GM21447 (cell line): ENCODE measurements at regions not wholly inside any gene's neighbourhood (a gene's known extent, or its start where the extent isn't known, plus 50 kb on each side); places are given as distances from the start of the nearest gene placed in this dataset.
"Not testable (repeated sequence)": the region's sequence is repeated elsewhere in the genome, so short reads cannot be mapped to it uniquely, and the experiment has no call there.

Source experiments
- ATAC-seq: cut with Tn5 transposase; IDR thresholded peaks from one replicate; pipeline ENCODE4 v1.9.1; 2021; ENCODE audit not compliant: unreplicated experiment

DNA sequence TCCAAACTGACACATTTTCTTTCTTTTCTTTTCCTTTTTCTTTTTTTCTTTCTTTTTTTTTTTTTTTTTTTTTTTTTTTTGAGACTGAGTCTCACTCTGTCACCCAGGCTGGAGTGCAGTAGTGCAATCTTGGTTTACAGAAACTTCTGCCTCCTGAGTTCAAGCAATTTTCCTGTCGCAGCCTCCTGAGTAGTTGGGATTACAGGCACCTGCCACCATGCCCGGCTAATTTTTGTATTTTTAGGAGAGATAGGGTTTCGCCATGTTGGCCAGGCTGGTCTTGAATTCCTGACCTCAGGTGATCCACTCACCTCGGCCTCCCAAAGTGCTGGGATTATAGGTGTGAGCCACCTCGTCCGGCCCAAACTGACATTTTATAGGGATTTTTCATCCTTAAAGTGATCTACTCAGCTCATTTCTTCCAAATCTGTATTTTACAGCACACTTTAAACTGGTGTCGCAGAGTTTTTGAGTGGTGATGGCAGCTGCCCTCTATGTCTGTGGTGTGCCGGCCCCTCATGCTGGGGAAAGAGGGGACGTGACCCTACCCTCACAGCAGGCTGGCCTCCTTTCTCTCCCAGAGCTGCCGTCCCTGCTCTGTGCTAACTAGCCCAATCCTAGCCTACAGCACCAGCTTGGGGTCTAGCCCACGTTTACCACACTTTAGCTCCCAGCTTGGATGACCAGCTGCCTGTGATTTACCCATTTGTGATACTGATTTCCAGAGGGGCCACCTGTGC is 211.9 kb upstream of the HAAO start:
- ATAC-seq: not testable (repeated sequence)

DNA sequence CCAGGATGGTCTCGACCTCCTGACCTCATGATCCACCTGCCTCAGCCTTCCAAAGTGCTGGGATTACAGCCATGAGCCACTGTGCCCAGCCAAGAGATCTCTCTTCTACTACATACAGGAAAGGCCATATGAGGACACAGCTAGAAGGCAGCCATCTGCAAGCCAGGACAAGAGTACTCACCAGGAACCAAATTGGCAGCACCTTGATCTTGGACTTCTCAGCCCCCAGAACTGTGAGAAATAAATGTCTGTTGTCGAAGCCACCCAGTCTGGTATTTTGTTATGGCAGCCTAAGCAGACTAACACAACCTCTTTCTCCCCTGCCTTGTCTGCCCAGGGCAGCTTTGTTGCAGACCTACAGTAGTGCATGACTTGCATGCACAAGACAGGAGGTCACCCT is 211.3 kb upstream of the HAAO start:
- no peak for ATAC-seq

- no peak for ATAC-seq
Measured at GRCh38 chr2:43001787-43002468, 209.5 kb upstream of the HAAO start.

GRCh38 chr2:43001055-43001378 is 208.6 kb upstream of the HAAO start:
- no peak for ATAC-seq

DNA sequence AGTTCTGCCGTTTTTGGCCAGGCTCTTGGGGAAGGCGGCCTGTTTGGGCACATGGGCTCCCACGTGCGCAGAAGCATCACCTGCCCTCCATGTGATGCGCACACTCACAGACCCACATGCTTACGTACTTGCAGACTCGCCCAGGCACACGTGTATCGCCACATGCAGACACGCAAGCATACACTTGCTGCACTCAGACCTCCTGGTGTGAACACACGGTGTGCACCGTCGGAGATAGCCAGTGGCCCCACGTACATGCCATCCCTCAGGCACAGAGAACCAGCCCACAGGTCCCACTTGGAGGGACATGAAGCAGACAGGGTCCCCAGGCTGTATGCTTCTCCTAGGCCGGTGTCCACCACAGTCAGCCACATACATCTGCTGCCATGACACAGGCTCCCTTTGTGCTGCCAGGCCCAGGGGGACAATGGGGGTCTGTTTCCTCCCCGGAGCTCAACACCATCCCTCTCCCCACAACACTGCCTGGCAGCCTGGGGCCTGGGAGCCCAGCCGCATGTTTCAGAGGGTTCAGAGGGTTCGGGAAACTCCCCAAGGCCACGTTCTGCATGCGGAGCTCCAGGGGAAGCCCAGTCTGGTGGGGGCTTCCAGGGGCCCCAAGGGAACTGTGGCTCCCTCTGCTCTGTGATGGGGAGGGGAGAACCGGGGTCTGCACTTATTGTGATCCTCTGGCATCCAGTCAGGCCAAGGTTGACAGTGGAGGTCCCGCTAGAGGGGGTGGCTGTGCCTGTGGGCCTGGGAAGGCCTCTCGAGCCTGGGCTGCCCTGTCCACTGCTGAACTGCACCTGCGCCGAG is 208.1 kb upstream of the HAAO start:
- no peak for ATAC-seq

DNA sequence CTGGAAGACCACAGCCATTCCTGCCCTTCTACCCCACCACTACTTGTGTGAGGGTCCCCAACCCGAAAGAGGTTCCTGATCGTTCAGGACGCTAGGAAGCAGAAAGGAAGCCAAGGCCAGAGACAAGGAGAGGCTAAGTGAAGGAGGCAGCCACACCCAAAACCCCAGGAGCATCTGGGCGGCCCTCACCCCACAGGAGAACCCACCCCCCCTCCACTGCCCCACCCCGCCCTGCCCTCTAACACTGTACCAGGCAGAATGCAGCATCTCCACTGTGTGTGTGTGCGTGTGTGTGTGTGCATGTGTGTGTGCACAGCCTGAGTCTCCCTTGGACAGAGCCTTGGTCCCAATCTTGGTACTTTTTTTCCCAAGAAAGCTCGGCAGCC is 207.5 kb upstream of the HAAO start:
- ATAC-seq: no peak

GRCh38 chr2:42999391-42999841 is 207.0 kb upstream of the HAAO start:
- no peak for ATAC-seq

DNA sequence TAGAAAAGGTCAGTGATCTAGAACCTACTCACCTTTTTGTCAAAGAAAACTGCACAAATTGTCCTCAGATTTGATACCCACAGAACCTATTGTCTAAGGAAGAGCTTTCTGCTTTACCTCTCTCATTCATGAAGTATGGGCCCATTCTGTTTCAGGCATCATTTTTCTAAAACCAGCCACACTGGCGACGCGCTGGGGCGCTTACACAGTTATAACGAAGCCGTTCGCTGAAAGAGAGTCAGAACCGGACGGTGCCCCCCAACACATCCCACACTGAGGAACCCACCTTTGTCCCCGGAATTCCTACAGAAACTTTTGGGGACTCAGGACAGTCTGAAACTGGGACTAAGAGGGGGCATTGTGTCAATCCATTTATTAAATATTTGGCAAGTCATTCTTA is 206.3 kb upstream of the HAAO start:
- ATAC-seq: no peak

DNA sequence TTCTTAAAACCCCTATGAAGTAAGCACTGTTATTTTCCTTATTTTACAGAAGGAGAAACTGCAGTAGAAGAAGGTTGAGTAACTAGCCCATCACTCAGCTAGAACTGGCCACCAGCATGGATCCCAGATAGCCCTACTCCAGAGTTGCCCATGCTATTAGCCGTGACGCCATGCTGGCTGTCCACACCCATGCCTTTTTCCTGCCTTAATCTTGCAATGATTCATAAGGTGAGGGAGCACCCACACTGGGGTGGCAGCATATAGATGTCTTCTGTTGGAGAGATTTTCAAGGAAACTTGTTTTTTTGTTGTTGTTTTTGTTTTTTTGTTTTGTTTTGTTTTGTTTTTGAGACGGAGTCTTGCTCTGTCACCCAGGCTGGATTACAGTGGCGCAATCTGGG is 204.1 kb upstream of the HAAO start:
- ATAC-seq: no peak

DNA sequence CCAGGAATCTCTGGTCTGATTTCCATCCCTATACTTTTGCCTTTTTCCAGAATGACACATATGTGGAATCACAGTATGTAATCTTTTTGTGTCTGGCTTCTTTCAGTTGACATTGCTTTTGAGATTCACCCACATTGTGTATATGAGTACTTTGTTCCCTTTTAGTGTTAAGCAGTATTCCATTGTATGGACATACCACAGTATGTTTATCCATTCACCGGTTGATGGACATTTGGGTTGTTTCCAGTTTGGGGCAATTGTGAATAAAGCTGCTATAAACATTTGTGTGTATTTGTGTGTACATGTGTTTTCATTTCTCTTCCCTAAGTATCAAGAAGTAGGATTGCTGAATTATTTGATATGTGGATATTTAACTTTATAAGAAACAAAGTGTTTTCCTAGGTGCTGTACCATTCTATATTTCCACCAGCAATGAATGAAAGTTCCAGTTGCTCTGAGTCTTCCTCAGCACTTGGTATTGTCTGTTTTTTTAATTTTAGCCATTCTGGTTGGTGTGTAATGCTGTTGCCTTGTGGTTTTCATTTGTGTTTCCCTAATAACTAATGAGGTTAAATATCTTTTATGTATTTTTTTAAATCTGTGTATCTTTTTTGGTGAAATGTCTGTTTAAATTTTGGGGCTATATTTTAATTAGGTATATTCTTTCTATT is 203.5 kb upstream of the HAAO start:
- ATAC-seq: no peak

GRCh38 chr2:42989283-42990081 is 197.1 kb upstream of the HAAO start:
- ATAC-seq: not testable (repeated sequence)

GRCh38 chr2:42988055-42988454 is 195.7 kb upstream of the HAAO start:
- not testable (repeated sequence) for ATAC-seq

DNA sequence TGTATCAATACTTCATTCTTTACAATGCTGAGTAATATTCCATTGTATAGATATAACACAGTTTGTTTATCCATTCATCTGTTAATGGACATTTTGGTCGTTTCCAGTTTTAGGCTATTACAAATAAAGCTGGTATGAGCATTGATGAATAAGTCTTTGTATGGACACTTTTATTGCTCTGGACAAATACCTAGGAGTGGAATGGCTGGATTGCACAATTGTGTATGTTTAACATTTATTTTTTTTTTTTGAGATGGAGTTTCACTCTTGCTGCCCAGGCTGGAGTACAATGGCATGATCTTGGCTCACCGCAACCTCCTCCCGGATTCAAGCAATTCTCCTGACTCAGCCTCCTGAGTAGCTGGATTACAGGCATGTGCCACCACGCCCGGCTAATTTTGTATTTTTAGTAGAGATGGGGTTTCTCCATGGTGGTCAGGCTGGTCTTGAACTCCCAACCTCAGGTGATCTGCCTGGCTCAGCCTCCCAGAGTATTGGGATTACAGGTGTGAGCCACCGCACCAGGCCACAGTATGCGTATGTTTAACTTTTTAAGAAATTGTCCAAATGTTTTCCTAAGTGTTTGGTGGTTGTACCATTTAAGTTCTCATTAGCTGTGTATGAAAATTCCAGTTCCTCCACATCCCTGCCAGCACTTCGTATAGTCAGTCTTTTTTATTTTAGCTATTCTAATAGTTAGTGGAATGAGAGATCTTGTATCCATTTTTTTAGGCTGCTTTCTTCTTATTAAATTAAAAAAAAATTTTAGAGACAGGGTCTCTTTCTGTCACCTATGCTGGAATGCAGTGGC is 194.9 kb upstream of the HAAO start:
- no peak for ATAC-seq

DNA sequence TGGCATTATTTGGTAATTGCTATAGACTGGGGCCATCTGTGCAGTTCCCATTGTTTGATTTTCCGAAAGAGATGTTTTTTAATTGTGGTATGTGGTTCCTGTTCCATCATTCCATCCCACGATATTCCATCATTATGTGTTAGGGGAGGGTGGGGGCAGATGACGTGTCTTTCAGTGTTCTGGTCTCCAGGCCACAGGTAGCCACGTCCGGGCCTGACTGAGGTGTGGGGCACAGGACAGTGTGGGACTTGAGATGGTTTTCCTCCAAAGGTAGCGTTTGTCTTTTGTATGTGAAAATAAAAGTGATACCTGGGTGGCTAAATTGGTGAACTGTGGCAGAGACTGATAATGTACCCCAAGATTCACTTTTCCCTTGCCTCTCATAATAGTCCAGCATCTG is 192.2 kb upstream of the HAAO start:
- no peak for ATAC-seq

GRCh38 chr2:42984081-42984480 is 191.7 kb upstream of the HAAO start:
- no peak for ATAC-seq

DNA sequence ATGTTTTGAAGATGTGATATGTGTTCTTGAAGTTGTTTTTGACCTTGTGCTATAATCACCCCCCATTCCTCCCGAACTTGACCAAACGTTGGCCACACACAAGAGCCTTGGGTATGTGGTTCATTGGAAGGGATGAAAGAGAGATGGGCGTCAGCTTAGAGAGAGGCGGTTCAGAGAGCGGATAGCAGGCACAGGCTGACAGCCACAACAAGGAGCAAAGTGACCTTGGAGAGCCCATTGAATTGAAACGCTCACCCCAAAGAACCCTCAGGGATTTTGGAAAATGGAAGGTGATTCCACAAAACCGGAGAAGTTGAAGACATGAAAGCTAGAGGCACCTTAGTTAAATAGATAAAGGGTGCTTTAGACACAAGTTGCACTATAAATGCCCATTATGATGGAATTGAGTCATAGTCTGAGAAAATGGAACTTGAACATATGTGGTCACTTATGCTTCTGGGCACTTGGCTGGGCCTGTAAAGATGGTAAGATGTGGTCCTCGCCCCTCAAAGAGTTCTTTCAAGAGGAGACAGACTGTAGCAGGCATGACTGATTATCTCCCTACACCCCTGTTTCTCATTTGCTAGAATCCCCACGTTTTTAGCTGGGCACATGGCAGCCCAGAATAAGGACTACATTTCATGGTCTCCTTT is 188.5 kb upstream of the HAAO start:
- no peak for ATAC-seq

DNA sequence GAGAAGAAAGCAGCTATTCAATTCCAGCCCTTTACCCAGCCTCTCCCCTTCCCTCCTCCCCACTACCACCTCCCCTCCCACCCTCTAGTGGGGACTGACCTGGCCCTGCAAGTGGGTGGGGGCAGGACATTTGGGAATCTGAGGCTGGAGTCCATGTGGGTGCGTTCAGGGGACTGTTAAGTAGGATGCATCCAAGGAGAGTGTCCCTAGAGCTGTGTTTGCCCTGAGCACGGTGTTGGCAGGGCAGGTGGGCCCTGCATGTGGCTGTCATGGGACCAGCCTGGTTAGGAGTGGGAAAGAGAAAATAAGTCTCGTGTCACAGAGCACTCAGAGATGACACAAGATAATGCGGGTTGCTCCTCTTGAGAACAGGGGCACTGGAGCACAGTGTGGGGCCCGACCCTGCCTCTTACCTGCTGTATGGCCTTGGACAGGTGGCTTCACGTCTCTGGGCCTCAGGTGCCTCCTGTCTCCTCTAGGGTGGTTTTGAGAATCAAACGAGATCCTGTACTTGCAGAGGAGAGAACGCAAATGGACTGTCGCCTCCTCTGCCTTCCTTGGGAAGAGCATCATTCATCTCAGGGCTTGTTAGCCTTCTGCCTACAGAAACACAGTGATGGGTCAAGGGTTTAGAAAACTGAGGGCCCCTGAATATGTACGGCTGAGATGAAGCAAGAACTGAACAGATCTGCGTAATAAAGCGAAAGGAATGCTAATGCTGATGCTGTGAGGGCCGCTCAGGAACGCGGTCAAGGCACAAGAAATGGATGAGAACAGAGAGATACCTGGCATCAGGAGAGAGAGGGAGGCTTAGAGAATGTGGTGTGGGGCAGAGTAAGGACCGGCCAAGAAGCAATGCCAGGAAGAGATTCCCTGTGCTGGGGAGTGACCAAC is 187.7 kb upstream of the HAAO start:
- ATAC-seq: no peak

- ATAC-seq: no peak
Measured at GRCh38 chr2:42979416-42979869, 187.1 kb upstream of the HAAO start.
